GM18909 (cell line): ENCODE measurements at regions not wholly inside any gene's neighbourhood (a gene's known extent, or its start where the extent isn't known, plus 50 kb on each side); places are given as distances from the start of the nearest gene placed in this dataset.
A peak's percentile ranks its signal among the peaks of the same experiment; 100 is the strongest.

Experiments used
- ATAC-seq: cut with Tn5 transposase; IDR thresholded peaks from one replicate; pipeline ENCODE4 v1.9.1; 2021; ENCODE audit warnings: mild to moderate bottlenecking; ENCODE audit not compliant: unreplicated experiment, poor library complexity

DNA sequence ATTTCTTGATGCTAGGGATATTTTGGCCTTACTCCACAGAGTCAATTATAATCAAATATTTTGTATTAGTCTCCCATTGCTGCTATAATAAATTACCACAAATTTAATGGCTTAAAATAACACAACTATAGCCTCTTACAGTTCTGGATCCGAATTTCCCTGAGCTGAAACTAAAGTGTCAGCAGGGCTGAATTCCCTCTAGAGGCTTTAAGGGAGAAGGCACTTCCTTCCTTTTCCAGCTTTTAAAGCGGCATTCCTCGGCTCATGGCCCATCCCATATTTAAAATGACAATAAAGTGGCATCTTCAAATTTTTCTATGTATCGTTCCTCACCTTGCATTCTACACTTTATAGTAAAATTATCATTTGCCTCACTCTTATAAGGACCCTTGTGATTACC, 421.4 kb upstream of the ZWINT start:
- no peak for ATAC-seq

DNA sequence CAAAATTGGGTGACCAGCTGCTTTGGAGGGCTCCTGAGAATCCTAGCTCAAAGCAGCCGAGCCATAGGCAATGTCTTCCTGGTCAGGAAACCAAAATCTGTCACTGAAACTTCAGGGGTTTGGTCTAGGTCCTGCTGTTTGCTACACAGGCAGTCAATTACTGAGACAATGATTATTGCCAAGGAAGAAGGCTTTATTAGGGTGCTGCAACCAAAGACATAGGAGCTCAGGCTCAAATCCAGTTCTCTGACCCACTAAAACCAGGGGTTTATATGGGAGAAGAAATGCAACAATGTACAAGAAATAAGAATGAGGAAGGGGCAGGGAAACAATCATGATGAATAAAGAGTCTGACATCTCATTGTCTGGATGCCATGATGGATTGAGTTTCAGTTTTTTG, 410.3 kb upstream of the ZWINT start:
- no peak for ATAC-seq

DNA sequence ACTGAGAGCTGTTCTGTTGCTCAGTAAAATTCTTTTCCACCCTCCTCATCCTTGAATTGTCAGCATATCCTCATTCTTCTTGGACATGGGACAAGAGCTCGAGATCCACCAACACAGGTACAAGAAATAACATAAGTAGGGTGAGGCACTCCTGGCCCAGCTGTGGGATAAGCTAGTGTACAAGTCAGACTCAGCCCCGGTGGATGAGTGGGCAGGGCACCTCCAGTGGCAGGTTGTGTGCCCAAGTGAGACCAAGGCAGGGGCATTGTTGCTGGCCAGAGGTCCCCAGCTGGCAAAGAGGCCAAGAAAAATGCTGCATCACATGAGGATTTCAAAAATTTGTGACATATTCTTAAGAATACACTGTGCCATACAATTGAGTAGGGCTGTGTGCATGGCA, 402.0 kb upstream of the ZWINT start:
- no peak for ATAC-seq

DNA sequence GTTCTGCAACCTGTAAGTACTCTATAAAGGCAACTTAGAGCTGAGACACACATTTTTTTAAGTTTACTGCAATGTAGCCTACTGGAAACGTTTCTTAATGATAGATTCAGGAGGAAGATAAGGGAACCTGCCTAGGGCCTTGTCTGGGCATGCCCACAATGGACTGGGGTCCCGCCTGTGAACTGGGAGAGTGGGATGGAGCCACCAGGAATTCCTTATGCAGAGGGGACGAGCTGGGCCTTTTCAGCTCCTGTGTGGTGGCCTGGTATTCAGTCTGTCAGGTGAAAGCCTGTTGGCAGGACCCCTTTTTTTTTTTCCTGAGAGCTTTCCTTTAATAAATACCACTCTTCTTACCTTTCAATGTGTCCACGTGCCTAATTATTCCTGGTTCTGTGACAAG, 384.4 kb upstream of the ZWINT start:
- no peak for ATAC-seq

DNA sequence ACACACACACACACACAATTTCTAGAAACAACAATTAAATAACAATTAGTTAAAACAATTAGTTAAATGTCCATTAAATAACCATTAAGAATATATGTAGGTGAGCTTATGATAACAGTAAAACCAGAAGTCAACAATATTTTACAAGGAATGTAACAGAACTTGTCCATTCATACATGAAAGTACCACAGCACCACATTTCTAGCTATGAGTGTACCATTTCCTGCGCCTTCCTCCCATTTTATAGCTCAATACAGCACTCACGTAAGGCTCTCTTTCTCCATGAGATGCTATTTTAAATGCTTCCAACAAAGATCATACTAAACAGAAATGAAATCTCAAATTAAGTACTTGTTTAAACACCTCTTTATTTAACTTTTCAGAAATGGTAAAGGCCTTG, 367.3 kb upstream of the ZWINT start:
- no peak for ATAC-seq

DNA sequence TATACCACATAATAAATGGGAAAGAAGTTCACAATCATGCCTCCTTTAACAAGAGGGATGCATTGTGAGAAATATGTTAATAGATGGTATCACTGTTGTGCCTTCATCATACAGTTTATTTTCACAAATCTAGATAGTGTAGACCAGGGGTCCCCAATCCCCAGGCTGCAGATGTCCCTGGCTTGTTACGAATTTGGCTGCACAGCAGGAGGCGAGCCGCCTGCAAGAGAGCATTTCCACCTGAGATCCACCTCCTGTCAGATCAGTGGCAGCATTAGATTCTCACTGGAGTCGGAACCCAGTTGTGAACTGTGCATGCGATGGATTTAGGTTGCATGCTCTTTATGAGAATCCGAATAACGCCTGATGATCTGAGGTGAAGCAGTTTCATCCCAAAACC, 361.9 kb upstream of the ZWINT start:
- no peak for ATAC-seq

DNA sequence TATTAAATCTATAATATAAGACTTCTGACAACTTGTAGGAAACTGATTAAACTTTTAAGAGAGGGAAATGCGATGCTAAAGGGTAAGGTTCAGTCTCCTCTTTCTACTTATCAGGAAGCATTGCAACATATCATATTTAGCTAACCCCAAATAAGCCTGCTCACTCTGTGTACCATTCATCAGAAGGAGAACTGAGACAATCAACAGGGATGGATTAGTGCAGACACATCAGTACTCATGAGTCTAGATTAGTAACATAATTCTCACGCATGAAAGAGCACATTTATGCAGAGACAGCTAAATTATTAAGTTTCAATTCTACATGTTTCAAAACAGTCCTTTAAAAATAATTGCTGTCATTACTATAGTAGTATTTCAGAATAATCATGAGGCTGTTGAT, 354.2 kb upstream of the ZWINT start:
- ATAC-seq = no peak

DNA sequence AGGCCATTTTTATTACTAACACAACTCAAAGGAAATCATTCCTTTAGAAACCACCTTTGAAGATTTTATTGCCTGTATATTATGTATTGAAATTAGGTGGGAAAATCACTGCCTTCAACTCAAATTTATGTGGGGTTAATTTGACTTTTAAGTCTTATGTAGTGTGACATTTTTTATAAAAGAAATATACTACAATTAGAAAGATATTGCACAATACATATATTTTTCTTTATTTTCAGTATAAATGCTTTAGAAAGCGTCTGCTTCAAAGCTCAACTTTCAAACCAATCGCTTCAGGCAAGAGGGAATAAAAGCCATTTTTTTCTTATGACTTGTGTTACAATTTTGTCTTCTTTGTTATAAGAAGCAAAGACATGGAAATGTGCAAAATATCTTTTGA, 337.4 kb upstream of the ZWINT start:
- ATAC-seq = no peak

DNA sequence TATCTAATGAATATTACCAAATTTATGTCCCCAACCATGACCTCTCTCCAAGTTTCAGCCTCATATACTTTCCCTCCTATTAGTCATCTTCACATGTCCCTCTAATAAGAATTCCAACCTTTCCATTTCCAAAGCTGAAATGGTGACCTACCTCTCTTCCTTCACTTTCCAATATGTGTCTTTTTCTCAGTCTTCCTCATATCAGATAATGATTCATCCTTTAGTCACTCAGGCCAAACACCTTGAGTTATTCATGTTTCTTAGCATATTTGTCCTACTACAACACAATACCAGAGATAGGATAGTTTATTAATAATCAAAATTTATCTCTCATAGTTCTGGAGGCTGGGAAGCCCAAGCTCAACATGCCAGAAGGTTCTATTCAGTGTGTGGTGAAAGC, 318.5 kb upstream of the ZWINT start:
- ATAC-seq = no peak

DNA sequence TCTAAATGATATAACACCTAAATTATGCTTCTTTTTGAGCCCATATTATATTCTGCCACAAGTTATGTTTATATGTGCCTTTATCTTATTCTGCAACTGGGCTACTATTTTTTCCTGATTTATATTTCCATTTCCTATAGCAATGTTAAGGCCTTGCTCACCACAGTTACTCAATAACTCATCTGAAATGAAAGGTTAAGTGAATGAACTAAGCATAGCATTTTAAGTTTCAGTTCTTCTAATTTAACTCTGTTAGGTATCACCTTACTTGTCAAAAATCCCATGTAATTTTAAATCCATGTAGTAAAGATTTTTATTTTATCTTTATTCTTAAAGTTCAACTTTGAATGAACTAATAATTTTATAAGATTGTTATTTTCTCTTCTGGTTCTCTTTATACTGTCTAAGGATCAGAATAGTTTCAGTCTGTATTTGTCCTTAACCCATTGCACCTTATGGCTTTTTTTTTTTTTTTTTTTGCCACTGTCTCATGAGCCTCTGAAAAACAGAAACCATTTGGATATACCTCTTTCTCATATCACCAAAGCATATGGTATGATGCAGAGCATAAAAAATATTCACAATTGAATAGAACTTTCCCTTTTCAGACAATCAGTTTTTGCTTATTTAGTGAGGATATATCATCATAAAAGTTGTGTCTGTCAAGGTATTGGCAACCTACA, 301.8 kb upstream of the ZWINT start:
- ATAC-seq = peak; percentile 97

DNA sequence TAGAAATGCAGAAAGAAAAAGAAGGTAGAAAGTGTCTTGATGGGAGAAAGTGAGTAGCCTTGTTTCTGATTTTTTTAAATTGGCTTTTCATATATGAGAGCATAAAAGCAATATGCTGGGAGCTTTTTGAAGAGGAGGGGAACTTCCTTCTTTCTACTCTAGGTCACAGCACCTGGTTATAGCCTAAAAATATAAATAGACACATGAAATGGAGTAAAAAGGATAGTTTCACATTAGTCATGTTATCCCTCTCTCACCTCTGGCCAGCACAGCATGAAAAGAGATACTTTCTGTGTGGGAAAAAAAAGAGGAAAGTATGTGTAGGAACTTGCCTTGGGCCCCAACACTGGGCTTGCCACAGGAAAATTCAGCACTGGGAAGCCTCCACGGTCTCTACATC, 292.2 kb upstream of the ZWINT start:
- peak; percentile 48 for ATAC-seq

DNA sequence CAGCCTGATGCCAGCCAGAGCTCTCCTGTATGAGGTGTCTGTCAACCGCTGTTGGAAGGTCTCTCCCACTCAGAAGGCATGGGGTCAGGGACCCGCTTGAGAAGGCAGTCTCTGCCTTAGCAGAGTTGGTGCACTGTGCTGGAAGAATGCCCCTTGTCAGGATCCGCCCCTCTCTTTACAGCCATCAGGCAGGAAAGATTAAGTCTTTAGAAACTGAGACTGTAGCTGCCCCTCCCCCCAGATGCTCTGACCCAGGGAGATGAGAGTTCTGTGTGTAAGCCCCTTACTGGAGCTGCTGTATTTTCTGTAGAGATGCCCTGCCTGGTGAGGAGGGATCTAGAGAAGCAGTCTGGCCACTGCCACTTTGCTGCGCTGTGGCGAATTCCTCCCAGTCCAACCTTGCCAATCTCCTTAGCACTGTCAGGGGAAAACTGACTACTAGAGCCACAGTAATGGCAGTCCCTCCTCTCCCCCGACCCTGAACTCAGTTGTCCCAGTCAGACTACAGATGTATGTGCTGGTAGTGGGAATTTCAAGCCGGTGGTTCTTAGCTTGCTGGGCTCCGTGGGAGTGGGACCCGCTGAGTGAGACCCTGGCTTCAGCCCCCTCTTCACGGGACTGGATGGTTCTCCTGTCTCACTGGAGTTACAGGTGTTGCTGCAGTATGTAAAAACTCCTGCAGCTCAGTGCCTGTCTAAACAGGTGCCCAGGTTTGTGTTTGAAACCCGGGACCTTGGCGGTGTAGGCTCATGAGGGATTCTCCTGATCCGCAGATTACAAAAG, 285.5 kb upstream of the ZWINT start:
- no peak for ATAC-seq

DNA sequence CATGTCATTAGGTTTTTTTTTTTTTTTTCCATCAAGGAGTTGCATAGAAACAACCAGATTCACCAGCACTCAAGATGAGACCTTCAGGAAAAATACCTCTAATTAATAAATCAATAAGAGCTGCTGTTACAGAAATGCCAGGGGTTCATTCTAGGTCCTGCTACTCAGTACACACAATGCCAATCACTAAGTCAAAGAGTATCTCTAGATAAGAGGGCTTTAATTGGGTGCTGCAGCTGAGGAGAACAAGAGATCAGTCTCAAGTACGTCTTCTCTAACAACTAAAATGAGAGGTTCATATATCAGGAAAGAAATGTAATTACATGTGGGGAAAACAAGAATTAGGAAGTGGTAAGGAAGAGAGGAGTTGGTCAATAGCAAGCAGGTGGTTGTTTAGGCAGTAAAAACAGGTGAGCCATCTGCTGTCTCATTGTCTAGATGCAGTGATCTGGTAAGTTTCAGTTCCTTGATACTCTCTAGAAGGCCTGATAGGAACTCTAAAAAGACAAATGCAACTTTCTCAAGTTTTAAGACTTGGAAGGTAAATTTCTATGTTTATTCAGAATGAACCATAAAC, 272.9 kb upstream of the ZWINT start:
- ATAC-seq = peak; percentile 99

DNA sequence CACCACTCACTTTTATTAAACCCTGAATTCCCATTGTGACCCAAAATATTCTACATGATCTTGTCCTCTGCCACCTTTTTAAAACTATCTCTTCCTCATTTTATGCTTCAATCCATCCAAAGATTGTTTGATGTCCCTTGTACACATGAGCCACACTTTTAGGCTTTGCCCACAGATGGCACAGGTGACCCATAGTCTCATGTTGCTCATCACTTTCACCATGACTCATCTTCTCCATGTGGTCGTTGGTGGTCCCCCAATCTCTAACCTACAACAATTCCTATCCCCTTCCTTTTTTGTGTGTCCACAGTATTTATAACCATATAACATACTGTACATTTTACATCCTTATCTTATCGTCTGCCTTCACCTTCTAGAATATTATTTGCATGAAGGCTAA, 271.5 kb upstream of the ZWINT start:
- ATAC-seq = peak; percentile 51

DNA sequence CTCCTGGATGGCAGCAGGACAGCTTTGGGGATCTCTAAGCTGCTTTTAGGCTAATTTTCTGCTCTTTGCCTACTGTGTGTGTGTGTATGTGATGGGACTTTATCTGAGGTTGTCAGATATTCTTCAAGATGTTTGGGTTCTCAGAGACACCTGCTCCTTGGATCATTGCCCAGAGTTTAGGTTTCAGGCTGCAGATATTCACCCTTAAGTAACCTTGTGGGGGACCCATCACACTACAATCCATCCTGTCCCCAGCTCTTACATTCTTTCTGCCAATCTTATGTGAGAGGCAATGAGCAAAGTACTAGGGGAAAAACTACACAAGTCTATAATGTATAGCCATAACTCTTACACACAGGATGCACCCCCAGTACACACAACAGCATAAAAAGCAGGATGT, 263.0 kb upstream of the ZWINT start:
- ATAC-seq = peak; percentile 75

DNA sequence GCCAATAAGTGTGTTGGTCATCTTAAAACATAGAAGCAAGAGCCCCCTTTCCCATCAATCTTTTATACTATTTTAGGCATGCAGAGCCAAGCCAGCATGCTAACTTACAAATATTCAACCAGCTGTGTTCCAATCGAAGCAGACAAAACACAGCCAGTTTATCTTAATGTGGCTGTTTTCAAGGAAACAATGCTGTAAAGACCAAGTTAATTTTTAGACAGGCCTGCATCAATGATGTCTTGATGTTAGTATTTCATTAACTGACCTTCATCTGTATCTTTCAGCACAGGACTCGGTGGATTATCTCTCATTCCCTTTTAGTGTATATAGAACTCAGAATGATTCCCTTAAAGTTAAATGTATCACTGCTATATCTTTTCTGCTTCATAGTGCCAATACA, 262.0 kb upstream of the ZWINT start:
- ATAC-seq = peak; percentile 47

DNA sequence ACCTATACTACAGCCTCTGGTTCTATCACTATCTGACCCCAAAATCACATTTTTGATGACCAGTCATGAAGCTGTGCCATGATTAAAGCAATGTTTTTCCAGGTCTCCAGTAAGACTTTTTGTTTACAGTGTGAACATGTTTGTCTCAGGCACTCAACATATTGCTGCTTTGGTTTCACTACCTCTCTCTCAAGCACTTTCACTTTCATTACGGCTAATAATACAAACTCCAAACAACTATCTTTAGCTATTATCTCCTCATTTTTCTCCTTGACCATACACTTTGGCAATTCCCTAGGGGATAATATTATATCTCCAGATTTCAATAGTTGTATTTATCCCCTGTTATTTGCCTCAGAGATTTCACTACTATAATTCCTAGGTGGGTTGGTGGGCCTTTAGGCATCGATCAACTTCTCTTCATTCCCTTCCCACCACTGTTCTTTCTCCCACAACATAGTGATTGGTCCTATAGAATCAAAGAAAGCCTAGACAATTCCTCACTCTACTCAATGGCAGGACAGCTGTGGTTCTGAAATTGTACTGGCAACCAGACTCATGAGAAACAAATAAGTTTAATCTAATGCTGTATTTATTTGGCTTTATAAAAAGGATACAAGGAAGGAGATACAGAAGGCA, 261.4 kb upstream of the ZWINT start:
- ATAC-seq = peak; percentile 76

DNA sequence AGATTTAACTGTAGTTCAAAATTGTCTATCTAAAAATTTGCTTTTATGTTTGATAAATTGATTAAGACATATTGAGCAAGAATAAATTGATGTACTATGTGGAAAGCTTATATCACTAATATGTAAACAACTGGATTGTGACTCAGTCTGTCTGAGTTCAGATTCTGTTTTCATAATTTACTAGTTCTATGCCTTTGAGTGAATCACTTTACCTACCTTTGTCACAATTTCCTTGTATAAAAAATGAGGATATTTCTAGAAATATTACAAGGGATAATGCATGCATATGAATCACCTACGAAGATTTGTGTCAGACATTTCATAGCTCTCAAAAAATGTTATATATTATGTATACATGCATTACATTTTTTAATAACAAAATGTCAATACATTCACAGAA, 245.1 kb upstream of the ZWINT start:
- no peak for ATAC-seq

DNA sequence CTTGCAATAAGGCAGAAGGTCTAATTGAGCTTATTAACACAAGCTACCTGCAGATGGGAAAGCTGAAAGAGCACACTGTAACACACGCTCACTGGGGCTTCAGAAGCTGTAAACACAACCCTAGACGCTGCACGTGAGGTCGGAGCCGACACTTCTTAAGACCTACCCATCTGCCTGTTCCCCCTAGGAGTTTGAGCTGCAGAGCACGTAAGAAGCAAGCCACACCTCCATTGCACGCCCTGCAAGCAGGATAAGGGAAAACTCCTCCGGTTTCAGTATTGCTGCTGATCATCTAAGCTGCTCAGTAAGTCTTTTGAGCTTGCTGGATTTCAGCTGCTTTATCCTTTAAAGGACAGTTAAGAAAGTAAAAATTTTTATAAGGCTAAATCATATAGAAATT, 244.0 kb upstream of the ZWINT start:
- ATAC-seq = peak; percentile 43

DNA sequence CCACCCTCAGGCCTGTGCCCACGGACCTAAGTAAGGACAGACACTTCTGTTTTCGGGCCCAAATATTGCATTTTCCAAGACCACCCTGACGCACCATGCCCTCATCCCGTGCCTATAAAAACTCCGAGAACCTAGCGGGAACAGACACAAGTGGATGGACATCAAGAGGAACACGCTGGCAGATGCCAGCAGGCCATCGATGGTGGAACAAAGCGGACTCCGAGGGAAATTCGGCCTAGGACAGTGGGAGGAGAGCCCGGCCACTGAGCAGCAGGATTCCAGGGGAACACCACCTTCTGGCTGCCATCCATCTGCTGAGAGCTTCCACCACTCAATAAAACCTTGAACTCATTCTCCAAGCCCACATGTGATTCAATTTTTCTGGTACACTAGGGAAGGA, 243.6 kb upstream of the ZWINT start:
- ATAC-seq = no peak

DNA sequence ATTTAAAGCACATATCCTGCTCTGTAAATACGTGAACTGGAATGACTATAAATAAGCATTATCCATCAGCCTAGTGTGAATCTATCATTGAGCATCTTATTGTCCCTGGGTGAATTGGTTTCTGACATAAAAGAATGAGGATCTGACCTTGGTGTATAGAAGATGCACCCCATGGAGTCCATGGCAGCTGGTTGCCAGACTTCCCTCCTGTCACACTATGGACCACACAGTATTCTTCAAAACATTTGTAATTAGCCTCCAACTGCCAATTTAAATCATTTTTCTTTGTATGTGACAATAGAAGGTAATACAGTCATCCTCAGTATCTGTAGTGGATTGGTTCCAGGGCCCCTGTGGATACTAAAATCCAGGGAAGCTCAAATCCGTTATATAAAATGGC, 238.1 kb upstream of the ZWINT start:
- ATAC-seq = no peak
